ENCODE measurements at regions not wholly inside any gene's neighbourhood (a gene's known extent, or its start where the extent isn't known, plus 50 kb on each side); places are given as distances from the start of the nearest gene placed in this dataset.

GRCh38 chr2:121818546-121818945 lies 63.1 kb downstream of the TSN start:
- no peak for DNase-seq
- H3K36me3 Mint-ChIP-seq (ENCODE audit: low read depth): no peaks in the 10 kb centered on the region
- H3K4me3 Mint-ChIP-seq: no peak overlapping the region
- CTCF ChIA-PET: interaction anchor here (0.7 kb wide), 1 partner anchor 18 kb away, joined by 3 read pairs; no protein-coding TSS in a partner anchor
- no peaks in the 10 kb centered on the region for H3K9me3 Mint-ChIP-seq
- intact Hi-C loops (cut with micrococcal nuclease): no loop called here
- no peak overlapping the region for H3K27ac Mint-ChIP-seq
- peaks cover 6% of the 10 kb centered on the region for H3K27me3 Mint-ChIP-seq (ENCODE audit: low read depth)
- no peaks in the 10 kb centered on the region for H3K4me1 Mint-ChIP-seq (ENCODE audit: low read depth)

DNA sequence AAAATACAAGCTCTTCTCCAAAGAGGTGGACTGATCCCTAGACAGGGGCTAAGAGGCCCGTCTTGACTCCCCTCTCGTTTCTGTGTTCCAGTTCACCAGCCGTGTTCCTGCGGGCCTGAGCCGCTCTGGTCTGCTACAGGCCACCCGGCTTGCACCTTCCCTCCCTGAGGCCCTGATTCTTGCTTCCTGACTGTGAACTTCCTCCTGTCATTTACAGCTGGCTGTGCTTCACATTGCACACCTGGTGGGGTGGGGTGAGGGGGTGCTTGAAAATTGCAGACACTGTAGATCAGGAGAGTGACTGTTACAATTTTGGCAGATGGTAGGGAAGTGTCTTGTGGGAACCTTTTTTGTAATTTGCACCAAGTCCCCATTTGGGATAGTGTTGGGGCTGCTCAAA lies 64.4 kb downstream of the TSN start:
- CTCF ChIA-PET: interaction anchor here (2.2 kb wide), 1 partner anchor 8 kb away, joined by 9 read pairs; no protein-coding TSS in a partner anchor
- Mint-ChIP-seq H3K4me3 (no peak overlapping the region), H3K27me3 (ENCODE audit: low read depth) (peaks cover 8% of the 10 kb centered on the region), H3K9me3 (no peaks in the 10 kb centered on the region), H3K36me3 (ENCODE audit: low read depth) (no peaks in the 10 kb centered on the region), H3K4me1 (ENCODE audit: low read depth) (no peaks in the 10 kb centered on the region), H3K27ac (no peak overlapping the region)
- intact Hi-C loops (cut with micrococcal nuclease): no loop called here
- DNase-seq: no peak

DNA sequence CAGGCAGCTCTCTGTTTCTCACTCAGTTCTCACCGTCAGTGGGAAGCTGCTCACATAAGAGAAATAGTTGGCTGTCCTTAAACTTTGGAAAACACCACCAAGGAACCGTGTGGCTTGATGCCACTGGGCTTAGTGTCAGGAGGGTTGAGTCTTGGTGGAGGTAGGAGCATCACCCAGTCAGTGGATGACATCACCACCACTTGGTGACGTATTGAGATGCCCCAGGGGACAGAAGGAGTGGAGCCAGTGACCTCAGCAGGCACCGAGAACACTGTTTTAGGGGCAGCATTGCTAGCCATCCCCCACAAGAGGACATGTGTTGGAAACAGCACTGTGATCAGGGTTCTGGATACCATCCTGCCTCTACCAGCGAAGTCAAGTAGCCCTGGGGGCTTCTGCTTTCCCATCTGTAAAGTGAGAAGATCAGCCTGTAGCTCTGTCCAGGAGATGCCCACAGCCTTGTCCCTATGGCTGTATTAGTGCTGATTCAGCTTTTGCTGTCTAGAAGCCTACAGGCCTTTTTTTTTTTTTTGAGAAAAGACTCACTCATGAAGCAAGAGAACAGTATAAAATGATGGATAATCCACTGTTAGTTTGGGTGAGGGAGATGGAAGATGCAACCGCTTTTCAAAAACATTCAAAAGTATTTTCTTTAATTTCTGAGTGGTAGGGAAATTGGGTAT lies 66.2 kb downstream of the TSN start:
- Mint-ChIP-seq H3K4me1 (ENCODE audit: low read depth) (no peaks in the 10 kb centered on the region), H3K27me3 (ENCODE audit: low read depth) (peaks cover 8% of the 10 kb centered on the region), H3K9me3 (no peaks in the 10 kb centered on the region), H3K4me3 (no peak overlapping the region), H3K36me3 (ENCODE audit: low read depth) (no peaks in the 10 kb centered on the region), H3K27ac (no peak overlapping the region)
- CTCF ChIA-PET: interaction anchor here (0.6 to 2.2 kb wide), 2 partner anchors 10 to 12 kb away, joined by 3 to 9 read pairs; no protein-coding TSS in a partner anchor
- no peak for DNase-seq
- intact Hi-C loops (cut with micrococcal nuclease): no loop called here

DNA sequence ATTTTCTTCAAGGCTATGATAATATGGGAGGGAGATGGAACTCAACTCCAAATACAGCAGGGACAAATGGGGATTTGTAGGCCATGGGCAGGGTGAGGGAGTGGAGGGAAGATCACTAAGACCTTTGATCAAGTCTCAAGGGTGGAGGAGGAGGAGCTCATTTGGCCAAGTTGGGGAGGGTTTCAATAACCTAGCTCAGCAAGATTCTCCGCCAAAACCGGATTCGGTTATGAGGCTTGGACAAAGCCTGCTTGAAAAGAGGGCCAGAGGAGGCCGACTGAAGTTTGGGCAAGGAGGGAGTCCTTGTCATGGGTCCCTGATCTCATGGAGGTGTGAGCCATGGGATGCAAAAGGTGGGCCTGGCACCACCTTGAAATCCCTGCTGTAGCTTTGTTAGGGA lies 68.8 kb downstream of the TSN start:
- CTCF ChIA-PET: no interaction called here
- no peak for DNase-seq
- Mint-ChIP-seq H3K27me3 (ENCODE audit: low read depth) (peaks cover 8% of the 10 kb centered on the region), H3K27ac (no peak overlapping the region), H3K4me3 (no peak overlapping the region), H3K9me3 (no peaks in the 10 kb centered on the region), H3K36me3 (ENCODE audit: low read depth) (no peaks in the 10 kb centered on the region), H3K4me1 (ENCODE audit: low read depth) (no peaks in the 10 kb centered on the region)
- intact Hi-C loops (cut with micrococcal nuclease): no loop called here

DNA sequence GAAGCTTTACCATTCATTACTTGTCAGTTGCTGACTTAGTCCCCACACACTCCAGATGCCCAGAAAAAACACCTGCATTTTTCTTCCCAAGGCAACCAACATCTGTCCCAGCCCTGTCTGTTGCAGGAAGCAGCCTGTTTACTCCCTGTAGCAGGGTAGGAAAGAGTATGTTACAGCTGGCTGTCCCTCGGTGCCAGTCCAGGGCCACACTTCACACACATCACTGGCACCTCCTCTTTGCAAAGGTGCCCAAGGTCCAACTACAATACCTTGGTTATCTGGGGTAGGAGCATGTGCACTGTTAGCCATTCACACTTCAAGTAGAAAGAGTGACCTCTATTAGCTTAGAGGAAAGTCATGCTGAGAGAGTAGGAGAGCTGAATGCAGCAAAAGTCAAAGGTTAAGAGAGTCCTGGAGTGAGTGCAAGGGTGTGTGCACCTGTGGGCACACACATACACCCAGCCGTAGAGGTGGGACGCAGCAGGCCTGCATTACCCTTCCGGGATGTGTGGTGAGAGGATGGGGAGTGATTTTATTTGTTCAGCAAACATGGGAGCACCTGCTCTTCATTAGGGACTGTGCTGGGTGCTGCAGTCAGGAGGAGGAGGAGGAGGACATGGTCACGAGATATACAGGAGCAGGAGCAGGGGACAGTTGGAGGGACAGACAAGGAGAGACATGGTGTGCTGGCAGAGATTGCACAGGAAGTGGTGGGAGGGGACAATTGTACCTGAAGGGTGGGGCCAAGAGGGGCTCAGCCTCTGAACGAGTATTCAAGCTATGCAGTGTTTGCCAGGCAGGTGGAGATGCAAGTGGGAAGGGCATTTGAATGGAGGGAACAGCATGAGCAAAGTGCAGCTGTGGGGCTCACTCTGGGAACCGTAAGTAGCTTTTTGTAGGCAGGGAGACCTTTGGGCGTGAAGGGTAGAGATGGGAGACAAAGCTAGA lies 69.8 kb downstream of the TSN start:
- H3K36me3 Mint-ChIP-seq (ENCODE audit: low read depth): no peaks in the 10 kb centered on the region
- no peaks in the 10 kb centered on the region for H3K9me3 Mint-ChIP-seq
- H3K4me3 Mint-ChIP-seq: no peak overlapping the region
- intact Hi-C loops (cut with micrococcal nuclease): no loop called here
- CTCF ChIA-PET: no interaction called here
- no peak overlapping the region for H3K27ac Mint-ChIP-seq
- DNase-seq: no peak
- H3K4me1 Mint-ChIP-seq (ENCODE audit: low read depth): no peaks in the 10 kb centered on the region
- H3K27me3 Mint-ChIP-seq (ENCODE audit: low read depth): peaks cover 6% of the 10 kb centered on the region

DNA sequence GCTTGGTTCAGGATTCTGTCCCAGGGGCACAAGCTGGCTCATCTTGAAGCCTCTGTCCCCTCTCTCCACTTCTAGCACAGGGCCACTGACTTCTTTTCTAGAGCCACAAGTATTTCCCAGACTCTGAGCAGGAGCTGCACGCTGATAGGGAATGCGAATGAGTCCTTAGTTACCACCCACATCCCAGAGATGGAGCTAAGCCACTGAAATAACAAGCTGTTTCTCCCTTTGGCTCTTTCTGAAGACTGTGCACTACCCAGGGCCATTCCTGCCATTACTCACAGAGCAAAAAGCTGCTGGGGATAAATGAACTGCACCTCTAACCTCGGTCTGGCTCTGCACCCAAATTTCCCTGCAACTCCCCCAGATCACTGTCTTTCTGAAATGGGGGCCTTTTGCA lies 70.6 kb downstream of the TSN start:
- Mint-ChIP-seq H3K4me3 (no peak overlapping the region), H3K36me3 (ENCODE audit: low read depth) (no peaks in the 10 kb centered on the region), H3K27me3 (ENCODE audit: low read depth) (peaks cover 4% of the 10 kb centered on the region), H3K9me3 (no peaks in the 10 kb centered on the region), H3K27ac (no peak overlapping the region), H3K4me1 (ENCODE audit: low read depth) (no peaks in the 10 kb centered on the region)
- intact Hi-C loops (cut with micrococcal nuclease): no loop called here
- CTCF ChIA-PET: no interaction called here
- no peak for DNase-seq

- CTCF ChIA-PET: no interaction called here
- H3K4me3 Mint-ChIP-seq: no peak overlapping the region
Measured at GRCh38 chr2:121828281-121828731, 72.9 kb downstream of the TSN start.

DNA sequence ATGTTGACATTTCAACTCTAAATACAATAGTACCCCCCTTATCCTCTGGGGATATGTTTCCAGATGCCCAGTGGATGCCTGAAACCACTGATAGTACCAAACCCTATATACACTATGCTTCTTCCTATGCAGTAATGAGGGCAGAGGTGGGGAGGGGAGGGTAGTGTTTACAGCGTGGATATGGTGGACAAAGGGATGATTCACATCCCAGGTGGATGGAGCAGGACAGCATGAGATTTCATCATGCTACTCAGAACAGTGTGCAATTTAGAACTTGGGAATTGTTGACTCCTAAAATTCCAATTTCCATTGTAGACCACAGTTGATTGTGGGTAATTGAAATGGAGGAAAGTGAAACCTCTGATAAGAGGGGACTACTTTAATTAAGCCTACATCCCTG lies 75.4 kb downstream of the TSN start:
- H3K27ac Mint-ChIP-seq: no peak overlapping the region
- H3K4me3 Mint-ChIP-seq: no peak overlapping the region
- intact Hi-C loops (cut with micrococcal nuclease): no loop called here
- H3K36me3 Mint-ChIP-seq (ENCODE audit: low read depth): no peaks in the 10 kb centered on the region
- no peaks in the 10 kb centered on the region for H3K9me3 Mint-ChIP-seq
- no peak for DNase-seq
- CTCF ChIA-PET: no interaction called here
- peaks cover 2% of the 10 kb centered on the region for H3K27me3 Mint-ChIP-seq (ENCODE audit: low read depth)
- no peaks in the 10 kb centered on the region for H3K4me1 Mint-ChIP-seq (ENCODE audit: low read depth)

More at GRCh38 chr2:121828281-121828731, 72.9 kb downstream of the TSN start:
- H3K36me3 Mint-ChIP-seq (ENCODE audit: low read depth): no peaks in the 10 kb centered on the region
- peaks cover 2% of the 10 kb centered on the region for H3K27me3 Mint-ChIP-seq (ENCODE audit: low read depth)
- H3K27ac Mint-ChIP-seq: no peak overlapping the region
- DNase-seq: no peak
- H3K9me3 Mint-ChIP-seq: no peaks in the 10 kb centered on the region
- no peaks in the 10 kb centered on the region for H3K4me1 Mint-ChIP-seq (ENCODE audit: low read depth)
- intact Hi-C loops (cut with micrococcal nuclease): no loop called here

DNA sequence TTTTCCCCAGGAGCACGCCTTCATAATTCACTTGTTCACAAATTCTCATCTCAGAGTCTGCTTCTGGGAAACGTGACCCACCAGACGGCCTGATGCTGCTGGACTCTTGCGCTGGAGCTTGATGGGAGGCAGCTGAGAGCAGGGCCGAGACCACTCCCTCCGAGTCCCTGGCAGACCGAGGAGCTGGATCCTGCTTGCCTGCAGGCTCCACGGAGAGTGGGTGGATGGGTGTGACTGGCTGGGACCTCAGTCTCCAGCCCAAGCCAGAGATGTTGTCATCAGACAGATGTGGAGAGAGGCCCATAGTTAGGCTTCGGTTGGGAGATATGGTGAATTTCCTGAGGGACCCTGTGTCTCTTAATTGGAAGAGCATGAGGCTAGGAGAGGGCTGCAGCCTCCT lies 76.4 kb downstream of the TSN start:
- no peaks in the 10 kb centered on the region for H3K9me3 Mint-ChIP-seq

GRCh38 chr2:121832412-121833357 lies 77.2 kb downstream of the TSN start:
- Mint-ChIP-seq H3K27ac (no peak overlapping the region), H3K9me3 (no peaks in the 10 kb centered on the region), H3K27me3 (ENCODE audit: low read depth) (peaks cover 2% of the 10 kb centered on the region), H3K36me3 (ENCODE audit: low read depth) (no peaks in the 10 kb centered on the region), H3K4me3 (no peak overlapping the region), H3K4me1 (ENCODE audit: low read depth) (no peaks in the 10 kb centered on the region)
- no peak for DNase-seq
- intact Hi-C loops (cut with micrococcal nuclease): no loop called here
- CTCF ChIA-PET: interaction anchor here (0.6 to 0.8 kb wide), 4 partner anchors 21 to 326 kb away, joined by 3 to 6 read pairs (median 4); no protein-coding TSS in a partner anchor

More for the DNA sequence above, 76.4 kb downstream of the TSN start:
- H3K4me3 Mint-ChIP-seq: no peak overlapping the region
- H3K4me1 Mint-ChIP-seq (ENCODE audit: low read depth): no peaks in the 10 kb centered on the region
- no peak overlapping the region for H3K27ac Mint-ChIP-seq
- intact Hi-C loops (cut with micrococcal nuclease): no loop called here
- H3K27me3 Mint-ChIP-seq (ENCODE audit: low read depth): peaks cover 2% of the 10 kb centered on the region
- H3K36me3 Mint-ChIP-seq (ENCODE audit: low read depth): no peaks in the 10 kb centered on the region
- CTCF ChIA-PET: interaction anchor here (0.6 kb wide), 2 partner anchors 166 to 307 kb away, joined by 4 to 6 read pairs; no protein-coding TSS in a partner anchor
- no peak for DNase-seq

GRCh38 chr2:121833358-121833723 lies 77.9 kb downstream of the TSN start:
- no peak overlapping the region for H3K4me3 Mint-ChIP-seq
- no peak overlapping the region for H3K27ac Mint-ChIP-seq
- H3K36me3 Mint-ChIP-seq (ENCODE audit: low read depth): no peaks in the 10 kb centered on the region
- H3K27me3 Mint-ChIP-seq (ENCODE audit: low read depth): peaks cover 2% of the 10 kb centered on the region
- H3K9me3 Mint-ChIP-seq: no peaks in the 10 kb centered on the region
- no peaks in the 10 kb centered on the region for H3K4me1 Mint-ChIP-seq (ENCODE audit: low read depth)
- intact Hi-C loops (cut with micrococcal nuclease): no loop called here
- CTCF ChIA-PET: interaction anchor here (0.7 to 0.8 kb wide), 2 partner anchors 22 to 325 kb away, joined by 3 read pairs; no protein-coding TSS in a partner anchor
- no peak for DNase-seq

GRCh38 chr2:121836611-121837010 lies 81.2 kb downstream of the TSN start:
- intact Hi-C loops (cut with micrococcal nuclease): no loop called here
- CTCF ChIA-PET: interaction anchor here (0.6 kb wide), 1 partner anchor 18 kb away, joined by 3 read pairs; no protein-coding TSS in a partner anchor
- no peaks in the 10 kb centered on the region for H3K36me3 Mint-ChIP-seq (ENCODE audit: low read depth)
- H3K4me3 Mint-ChIP-seq: no peak overlapping the region
- peaks cover 2% of the 10 kb centered on the region for H3K27me3 Mint-ChIP-seq (ENCODE audit: low read depth)
- H3K4me1 Mint-ChIP-seq (ENCODE audit: low read depth): no peaks in the 10 kb centered on the region
- no peaks in the 10 kb centered on the region for H3K9me3 Mint-ChIP-seq
- H3K27ac Mint-ChIP-seq: no peak overlapping the region
- DNase-seq: no peak
